ENCODE measurements at regions not wholly inside any gene's neighbourhood (a gene's known extent, or its start where the extent isn't known, plus 50 kb on each side); places are given as distances from the start of the nearest gene placed in this dataset.

GRCh38 chr3:72351536-72351935 is 496.7 kb downstream of the SHQ1 start:
- Histone ChIP-seq H3K9ac (replicated peaks; ENCODE audit: extremely low read depth, insufficient read depth, low read length) (no peak overlapping the region), H3K9me3 (replicated peaks; ENCODE audit: control insufficient read depth, insufficient read depth, low read length) (no peaks in the 10 kb centered on the region), H3K4me1 (ENCODE audit: control insufficient read depth, extremely low read depth, insufficient read depth, low read length) (peaks cover 6% of the 10 kb centered on the region), H3K36me3 (ENCODE audit: control insufficient read depth in 2 of 2, extremely low read depth in 1 of 2, insufficient read depth in 2 of 2, low read length in 2 of 2) (no peaks in the 10 kb centered on the region), H4K20me1 (replicated peaks; ENCODE audit: control insufficient read depth, extremely low read depth, insufficient read depth, low read length) (no peaks in the 10 kb centered on the region), H3K27ac (ENCODE audit: insufficient read depth, low read depth, low read length) (no peak overlapping the region), H3K79me2 (ENCODE audit: control insufficient read depth, insufficient read depth, low read length) (no peaks in the 10 kb centered on the region), H2AFZ (ENCODE audit: low read depth, low read length) (no peak overlapping the region), H3K4me3 (replicated peaks in 1 of 3; ENCODE audit: insufficient read depth in 1 of 3, low read depth in 1 of 3, low read length in 3 of 3) (no peak overlapping the region), H3K4me2 (ENCODE audit: insufficient read depth, low read length) (no peak overlapping the region), H3K9me1 (replicated peaks; ENCODE audit: control insufficient read depth, extremely low read depth, insufficient read depth, low read length) (no peaks in the 10 kb centered on the region), H3K27me3 (ENCODE audit: control insufficient read depth in 2 of 2, insufficient read depth in 2 of 2, low read length in 2 of 2) (peaks cover 38 to 40% of the 10 kb centered on the region in 2 experiments)
- TF ChIP-seq MYC (IDR thresholded peaks at IDR 0.05; ENCODE audit: low read depth, low read length) (no peak), GATA2 (IDR thresholded peaks at IDR 0.05; ENCODE audit: insufficient read depth, insufficient read length, low read depth, low read length) (no peak), MAX (IDR thresholded peaks at IDR 0.05; ENCODE audit: insufficient read depth, insufficient read length) (no peak), POLR2A (IDR thresholded peaks at IDR 0.05; ENCODE audit: low read depth, low read length) (no peak), CTCF (IDR thresholded peaks at IDR 0.05; ENCODE audit: extremely low read depth in 1 of 2, insufficient read depth in 1 of 2, low read depth in 1 of 2, low read length in 2 of 2) (no peak), FOS (IDR thresholded peaks at IDR 0.05; ENCODE audit: borderline replicate concordance, insufficient read depth, low read length) (no peak), EZH2 (IDR thresholded peaks at IDR 0.05; ENCODE audit: borderline replicate concordance, low read depth, low read length, severe bottlenecking) (no peak), POLR2AphosphoS5 (IDR thresholded peaks at IDR 0.05; ENCODE audit: insufficient read depth, low read depth, low read length) (no peak), JUN (IDR thresholded peaks at IDR 0.05; ENCODE audit: borderline replicate concordance, insufficient read depth, insufficient read length, low read depth) (no peak)
- CTCF ChIA-PET = interaction anchor here (1.4 kb wide), 1 partner anchor 10 kb away, joined by 5 read pairs; no protein-coding TSS in a partner anchor
- dilution Hi-C loops (cut with MboI; ENCODE audit: extremely low pct_ligation_motif_present, low sequenced_read_pairs) (no loop called here), intact Hi-C loops (cut with micrococcal nuclease) (no loop called here)
- no peak for FAIRE-seq
- no TSS peak for BruUV-seq (replicated peaks)
- DNase-seq (ENCODE audit: low read depth, low spot score) = no peak
- POLR2A ChIA-PET = no interaction called here

Data from endothelial cell of umbilical vein (primary cell).